GM12878 (cell line): ENCODE measurements at regions not wholly inside any gene's neighbourhood (a gene's known extent, or its start where the extent isn't known, plus 50 kb on each side); places are given as distances from the start of the nearest gene placed in this dataset.

ENCODE experiments used
- ATAC-seq: fragments of 200-7000 bp; cut with Tn5 transposase; 3 replicates; pipeline ENCODE4 v1.9.1; 2020; ENCODE audit warnings: mild to moderate bottlenecking, moderate library complexity
- BruUV-seq: library from RNA; stranded (reverse); fragments of 400-500 nt; replicated peaks from 2 replicates; lab custom pipeline; 2021; lab: Mats Ljungman, UMichigan
- CTCF ChIA-PET: fragments of 300-600 bp; sonication (Branson Sonifier 250); formaldehyde crosslinking; extraction: SDS; loops from one replicate; lab custom pipeline; 2021; ENCODE audit warnings: inconsistent platforms; lab: Yijun Ruan, JAX
- POLR2A ChIA-PET: fragments of 350-600 bp; formaldehyde crosslinking; extraction: SDS; loops from one replicate; lab custom pipeline; 2021; ENCODE audit warnings: inconsistent platforms; lab: Charles Lee
- RAD21 ChIA-PET: fragments of 300-600 bp; sonication (Branson Sonifier 250); formaldehyde crosslinking; loops from one replicate; lab custom pipeline; 2023; ENCODE audit warnings: antibody characterized with exemption; ENCODE audit not compliant: unreplicated experiment; lab: Charles Lee
- SMC1A ChIA-PET: fragments of 300-600 bp; sonication (Branson Sonifier 250); formaldehyde crosslinking; loops from one replicate; lab custom pipeline; 2023; ENCODE audit not compliant: unreplicated experiment, uncharacterized antibody; lab: Charles Lee
- DNase-seq: peaks from one replicate; pipeline ENCODE4 v3.0.0-alpha.2; 2011; ENCODE audit warnings: low read depth, low spot score
- FAIRE-seq: peaks from 3 replicates; lab custom pipeline; 2011; peaks lifted over from hg19 to GRCh38; lab: Jason Lieb, UNC
- H2AFZ ChIP-seq: 2 replicates; pipeline ENCODE4 v1.6.0; 2011; ENCODE audit warnings: low read depth, low read length, control low read depth; ENCODE audit not compliant: control insufficient read depth
- H3K27ac ChIP-seq: 2 replicates; pipeline ENCODE4 v1.5.1; 2011; ENCODE audit warnings: control low read depth; ENCODE audit not compliant: control insufficient read depth, insufficient read depth
- H3K27me3 ChIP-seq, 2 experiments: replicated peaks in 1 of 2; 2 replicates each; pipeline versions ENCODE4 v1.6.0 to v1.6.1; 2011; ENCODE audit warnings: low read length in 1 of 2; ENCODE audit not compliant: control insufficient read depth in 2 of 2, insufficient read depth in 2 of 2
- H3K36me3 ChIP-seq, 2 experiments: 2 replicates each; pipeline ENCODE4 v1.5.1; 2011; ENCODE audit warnings: low read length in 1 of 2; ENCODE audit not compliant: control insufficient read depth in 2 of 2, insufficient read depth in 2 of 2
- H3K4me1 ChIP-seq: 2 replicates; pipeline ENCODE4 v1.6.1; 2011; ENCODE audit warnings: mild to moderate bottlenecking, low read length, moderate library complexity, mixed read lengths; ENCODE audit not compliant: control insufficient read depth, insufficient read depth
- H3K4me2 ChIP-seq: 2 replicates; pipeline ENCODE4 v1.6.0; 2011; ENCODE audit warnings: control low read depth; ENCODE audit not compliant: control insufficient read depth, insufficient read depth
- H3K4me3 ChIP-seq: fragments of 200-600 bp; sonication (generic); 2 replicates; pipeline ENCODE4 v1.5.1; 2016
- H3K79me2 ChIP-seq: 2 replicates; pipeline ENCODE4 v1.6.0; 2011; ENCODE audit warnings: low read length; ENCODE audit not compliant: control insufficient read depth, insufficient read depth
- H3K9ac ChIP-seq: 2 replicates; pipeline ENCODE4 v1.8.0; 2011; ENCODE audit warnings: low read length, control low read depth, mixed read lengths; ENCODE audit not compliant: control insufficient read depth, insufficient read depth
- H3K9me3 ChIP-seq: replicated peaks from 3 replicates; pipeline ENCODE4 v1.5.1; 2011; ENCODE audit warnings: mild to moderate bottlenecking, low read length; ENCODE audit not compliant: control insufficient read depth, insufficient read depth
- H4K20me1 ChIP-seq: 2 replicates; pipeline ENCODE4 v1.6.0; 2011; ENCODE audit not compliant: control insufficient read depth, insufficient read depth
- E4F1 ChIP-seq: fragments of 450-650 bp; IDR thresholded peaks from 2 replicates; pipeline ENCODE4 v1.6.1; 2018; ENCODE audit warnings: borderline replicate concordance, mild to moderate bottlenecking; ENCODE audit not compliant: partially characterized antibody
- FOXK2 ChIP-seq: fragments of 450-650 bp; IDR thresholded peaks from 2 replicates; pipeline ENCODE4 v1.6.1; 2017; ENCODE audit warnings: mild to moderate bottlenecking, moderate library complexity
- IKZF2 ChIP-seq, 2 experiments: fragments of 450-650 bp; IDR thresholded peaks; 2 replicates each; pipeline ENCODE4 v1.6.1; 2017; ENCODE audit warnings: mild to moderate bottlenecking in 2 of 2, moderate library complexity in 2 of 2
- KLF5 ChIP-seq: fragments of 450-650 bp; IDR thresholded peaks from 2 replicates; pipeline ENCODE4 v1.6.1; 2014; ENCODE audit warnings: mild to moderate bottlenecking; ENCODE audit not compliant: partially characterized antibody
- MXI1 ChIP-seq: fragments of 150-350 bp; IDR thresholded peaks from 2 replicates; pipeline ENCODE4 v1.6.1; 2011; ENCODE audit warnings: low read depth, mild to moderate bottlenecking, inconsistent platforms, low read length, improper control_type of control experiment
- NFIC ChIP-seq: IDR thresholded peaks from 2 replicates; pipeline ENCODE4 v1.6.1; 2012; ENCODE audit warnings: low read depth, mild to moderate bottlenecking, inconsistent platforms, low read length, moderate library complexity
- NFYA ChIP-seq: IDR thresholded peaks from 2 replicates; pipeline ENCODE4 v1.6.1; 2011; ENCODE audit warnings: low read depth, mild to moderate bottlenecking, low read length, improper control_type of control experiment, borderline replicate concordance
- RAD21 ChIP-seq: IDR thresholded peaks from 2 replicates; pipeline ENCODE4 v1.6.1; 2011; ENCODE audit warnings: mild to moderate bottlenecking, low read depth, low read length, moderate library complexity; ENCODE audit not compliant: insufficient read depth
- RELA ChIP-seq: fragments of 450-650 bp; IDR thresholded peaks from 2 replicates; pipeline ENCODE4 v1.8.0; 2014; ENCODE audit warnings: borderline replicate concordance; ENCODE audit not compliant: partially characterized antibody
- STAT1 ChIP-seq: fragments of 450-650 bp; conservative IDR thresholded peaks from 2 replicates; pipeline ENCODE4 v1.6.1; 2014; ENCODE audit warnings: antibody characterized with exemption, mild to moderate bottlenecking
- ZBTB11 ChIP-seq: fragments of 450-650 bp; formaldehyde crosslinking; IDR thresholded peaks from 2 replicates; pipeline ENCODE4 v1.5.0; 2022; ENCODE audit warnings: mild to moderate bottlenecking, missing genetic modification characterization
- WGBS: methylation state at CpG from one replicate; pipeline ENCODE4 v1.1.6; 2016; ENCODE audit warnings: low lambda C conversion rate; ENCODE audit not compliant: insufficient replicate concordance, insufficient coverage; ENCODE audit errors: missing lambda C conversion rate; 5-methylcytosine and 5-hydroxymethylcytosine counted together
- in situ Hi-C: fragments of 300-500 bp; cut with MboI; formaldehyde crosslinking; loops from 9 replicates; pipeline ENCODE4 v1.14.3; 2018; ENCODE audit warnings: mixed read lengths
- intact Hi-C: fragments of 100-400 bp; cut with micrococcal nuclease; formaldehyde crosslinking; loops from one replicate; pipeline ENCODE4 v1.14.2; 2022; ENCODE audit not compliant: unreplicated experiment

- H3K4me3 ChIP-seq, result no peak overlapping the region
- ChIA-PET POLR2A (no interaction called here), RAD21 (interaction anchor here (1.0 kb wide), 1 partner anchor 154 kb away, joined by 3 read pairs; no protein-coding TSS in a partner anchor), CTCF (interaction anchor here (0.7 to 1.5 kb wide), 5 partner anchors 13 to 571 kb away, joined by 3 to 4 read pairs (median 3); no protein-coding TSS in a partner anchor), SMC1A (interaction anchor here (0.6 to 2.2 kb wide), 6 partner anchors 10 to 260 kb away, joined by 3 to 12 read pairs (median 4); no protein-coding TSS in a partner anchor)
- no peaks in the 10 kb centered on the region for H3K79me2 ChIP-seq
- DNase-seq, result no peak
- WGBS, result 20% methylated on average over 2 of the region's 2 CpGs
- no peaks in the 10 kb centered on the region for H3K36me3 ChIP-seq
- TF ChIP-seq RAD21, result no peak
- TF ChIP-seq FOXK2, result no peak
- TF ChIP-seq KLF5, result no peak
- no peak for TF ChIP-seq NFYA
- TF ChIP-seq NFIC, result no peak
- H3K4me2 ChIP-seq, result no peak overlapping the region
- in situ Hi-C loops (no loop called here), intact Hi-C loops (no loop called here)
- no peak for FAIRE-seq
- BruUV-seq, result no TSS peak
- H3K27me3 ChIP-seq, result no peaks in the 10 kb centered on the region
- H2AFZ ChIP-seq, result no peak overlapping the region
- H3K4me1 ChIP-seq, result peaks cover 9% of the 10 kb centered on the region
- peaks cover 3% of the 10 kb centered on the region; the same call in 1 of the 3 replicates for H3K9me3 ChIP-seq
- no peak for ATAC-seq
- H3K27ac ChIP-seq, result no peak overlapping the region
- no peaks in the 10 kb centered on the region for H4K20me1 ChIP-seq
- H3K9ac ChIP-seq, result no peak overlapping the region
These were observed 540.5 kb downstream of the SATB2 start for GRCh38 chr2:198917275-198917674.

GRCh38 chr2:198916548-198917080 is 541.1 kb downstream of the SATB2 start:
- FAIRE-seq, result no peak
- no peak overlapping the region for H3K4me3 ChIP-seq
- TF ChIP-seq E4F1 (no peak), ZBTB11 (CRISPR knock-in tag) (no peak), RELA (no peak), MXI1 (no peak), STAT1 (no peak), IKZF2 (IDR thresholded peaks at IDR 0.05) (no peak)

More at GRCh38 chr2:198916548-198917080, 541.1 kb downstream of the SATB2 start:
- in situ Hi-C loops (no loop called here), intact Hi-C loops (no loop called here)
- H3K9ac ChIP-seq, result no peak overlapping the region
- 6% methylated on average over 6 of the region's 6 CpGs for WGBS
- ChIA-PET POLR2A (no interaction called here), RAD21 (interaction anchor here (1.0 kb wide), 1 partner anchor 155 kb away, joined by 3 read pairs; no protein-coding TSS in a partner anchor), SMC1A (interaction anchor here (0.6 to 2.2 kb wide), 5 partner anchors 11 to 259 kb away, joined by 3 to 12 read pairs (median 4); no protein-coding TSS in a partner anchor), CTCF (interaction anchor here (0.7 to 1.1 kb wide), 3 partner anchors 14 to 17 kb away, joined by 3 read pairs; no protein-coding TSS in a partner anchor)
- ATAC-seq (no peak), DNase-seq (no peak)
- no peaks in the 10 kb centered on the region for H3K27me3 ChIP-seq
- no peak overlapping the region for H3K27ac ChIP-seq
- H3K4me2 ChIP-seq, result no peak overlapping the region
- BruUV-seq, result no TSS peak
- H4K20me1 ChIP-seq, result no peaks in the 10 kb centered on the region
- H3K79me2 ChIP-seq, result no peaks in the 10 kb centered on the region
- no peak overlapping the region for H2AFZ ChIP-seq
- H3K4me1 ChIP-seq, result peaks cover 9% of the 10 kb centered on the region
- H3K36me3 ChIP-seq, result no peaks in the 10 kb centered on the region
- H3K9me3 ChIP-seq, result peaks cover 3% of the 10 kb centered on the region; the same call in 1 of the 3 replicates
